Osteocyte (in vitro differentiated cells): ENCODE measurements at regions not wholly inside any gene's neighbourhood (a gene's known extent, or its start where the extent isn't known, plus 50 kb on each side); places are given as distances from the start of the nearest gene placed in this dataset.

Experiments used
- DNase-seq: peaks from one replicate; pipeline ENCODE4 v3.0.0; 2021; ENCODE audit warnings: mixed read lengths; ENCODE audit not compliant: unreplicated experiment; ENCODE audit errors: extremely low spot score
- H3K27ac Mint-ChIP-seq: one replicate; pipeline ENCODE4 v1.8.0; 2021; ENCODE audit warnings: mild to moderate bottlenecking, mixed read lengths; ENCODE audit not compliant: unreplicated experiment
- H3K27me3 Mint-ChIP-seq: one replicate; pipeline ENCODE4 v1.8.0; 2021; ENCODE audit warnings: mixed read lengths; ENCODE audit not compliant: unreplicated experiment
- H3K36me3 Mint-ChIP-seq: one replicate; pipeline ENCODE4 v1.8.0; 2021; ENCODE audit warnings: mixed read lengths; ENCODE audit not compliant: unreplicated experiment
- H3K4me1 Mint-ChIP-seq: one replicate; pipeline ENCODE4 v1.8.0; 2021; ENCODE audit warnings: mixed read lengths; ENCODE audit not compliant: unreplicated experiment
- H3K4me3 Mint-ChIP-seq: one replicate; pipeline ENCODE4 v1.8.0; 2021; ENCODE audit warnings: mild to moderate bottlenecking, moderate library complexity, mixed read lengths; ENCODE audit not compliant: unreplicated experiment
- H3K9me3 Mint-ChIP-seq: one replicate; pipeline ENCODE4 v1.8.0; 2021; ENCODE audit warnings: mixed read lengths; ENCODE audit not compliant: unreplicated experiment
- TF ChIP-seq, protein P1 (sequence below): fragments of 200-600 bp; sonication (generic); IDR thresholded peaks from 2 replicates; pipeline ENCODE4 v1.5.0; 2021; ENCODE audit warnings: antibody characterized with exemption, mild to moderate bottlenecking, moderate library complexity

DNA sequence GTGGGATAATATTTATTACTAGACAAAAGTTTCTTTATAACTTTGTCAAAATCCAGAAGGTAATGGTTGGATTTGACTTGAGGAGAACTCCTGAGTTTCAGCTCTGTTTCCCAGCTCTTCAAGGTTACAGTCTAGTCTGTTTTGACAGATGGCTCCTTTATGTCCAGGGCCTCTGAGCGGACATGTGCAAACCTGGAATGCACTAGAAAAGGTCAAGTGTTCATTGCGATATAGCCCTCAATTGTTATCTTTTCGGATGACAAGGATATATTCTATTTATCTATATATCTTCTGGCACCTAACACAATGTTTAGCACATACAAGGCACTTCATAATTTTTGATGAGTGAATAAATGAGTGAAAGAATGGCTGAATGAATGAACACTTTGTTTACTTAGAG lies 513.2 kb upstream of the GOLIM4 start:
- no peak overlapping the region for H3K27ac Mint-ChIP-seq
- TF ChIP-seq, protein P1, sequence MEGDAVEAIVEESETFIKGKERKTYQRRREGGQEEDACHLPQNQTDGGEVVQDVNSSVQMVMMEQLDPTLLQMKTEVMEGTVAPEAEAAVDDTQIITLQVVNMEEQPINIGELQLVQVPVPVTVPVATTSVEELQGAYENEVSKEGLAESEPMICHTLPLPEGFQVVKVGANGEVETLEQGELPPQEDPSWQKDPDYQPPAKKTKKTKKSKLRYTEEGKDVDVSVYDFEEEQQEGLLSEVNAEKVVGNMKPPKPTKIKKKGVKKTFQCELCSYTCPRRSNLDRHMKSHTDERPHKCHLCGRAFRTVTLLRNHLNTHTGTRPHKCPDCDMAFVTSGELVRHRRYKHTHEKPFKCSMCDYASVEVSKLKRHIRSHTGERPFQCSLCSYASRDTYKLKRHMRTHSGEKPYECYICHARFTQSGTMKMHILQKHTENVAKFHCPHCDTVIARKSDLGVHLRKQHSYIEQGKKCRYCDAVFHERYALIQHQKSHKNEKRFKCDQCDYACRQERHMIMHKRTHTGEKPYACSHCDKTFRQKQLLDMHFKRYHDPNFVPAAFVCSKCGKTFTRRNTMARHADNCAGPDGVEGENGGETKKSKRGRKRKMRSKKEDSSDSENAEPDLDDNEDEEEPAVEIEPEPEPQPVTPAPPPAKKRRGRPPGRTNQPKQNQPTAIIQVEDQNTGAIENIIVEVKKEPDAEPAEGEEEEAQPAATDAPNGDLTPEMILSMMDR = no peak
- H3K4me1 Mint-ChIP-seq = peaks cover 19% of the 10 kb centered on the region
- no peak for DNase-seq
- no peaks in the 10 kb centered on the region for H3K36me3 Mint-ChIP-seq
- H3K27me3 Mint-ChIP-seq = no peaks in the 10 kb centered on the region
- H3K9me3 Mint-ChIP-seq = no peaks in the 10 kb centered on the region
- H3K4me3 Mint-ChIP-seq = no peak overlapping the region

DNA sequence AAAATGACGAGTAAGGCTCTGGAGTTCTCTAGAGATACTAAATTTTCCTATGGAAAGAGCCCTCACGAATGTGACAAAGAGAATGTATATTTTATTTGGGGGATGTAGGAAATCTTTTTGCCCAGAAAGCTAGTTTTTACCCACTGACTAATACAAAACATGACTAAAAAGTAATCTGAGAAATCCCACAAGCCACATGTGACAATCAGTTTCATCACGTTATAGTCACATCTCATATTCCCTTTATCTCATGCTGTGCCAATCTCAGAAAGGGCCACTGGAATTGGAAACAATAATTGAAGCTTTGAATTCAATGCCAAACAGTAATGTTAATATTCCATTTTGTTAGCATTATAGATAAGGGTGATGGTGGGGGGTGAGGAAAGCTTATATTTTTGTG lies 509.0 kb upstream of the GOLIM4 start:
- Mint-ChIP-seq H3K4me1 (peaks cover 19% of the 10 kb centered on the region), H3K27ac (peak overlapping the region; percentile 8), H3K9me3 (no peaks in the 10 kb centered on the region), H3K4me3 (no peak overlapping the region), H3K27me3 (no peaks in the 10 kb centered on the region), H3K36me3 (no peaks in the 10 kb centered on the region)
- no peak for DNase-seq
- TF ChIP-seq, protein P1 = no peak

DNA sequence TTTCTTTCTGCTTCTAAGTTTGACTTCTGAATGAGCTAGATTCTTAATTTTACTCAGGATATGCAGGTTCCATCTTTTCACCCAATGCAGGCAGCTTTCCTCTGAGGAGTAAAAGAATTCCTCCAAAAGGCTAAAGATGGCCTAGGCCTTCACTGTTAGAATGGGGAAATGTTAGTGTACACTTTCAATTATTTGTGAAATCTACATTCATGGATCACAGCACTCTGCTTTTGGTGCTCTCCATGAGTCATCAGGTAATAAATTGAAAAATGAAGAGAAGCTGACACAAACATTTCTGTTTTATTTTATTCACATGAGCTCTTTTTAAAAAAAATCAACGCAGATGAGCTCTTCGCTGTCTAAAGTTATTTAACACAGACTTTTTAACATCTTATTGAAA lies 502.5 kb upstream of the GOLIM4 start:
- no peak overlapping the region for H3K4me3 Mint-ChIP-seq
- no peaks in the 10 kb centered on the region for H3K9me3 Mint-ChIP-seq
- TF ChIP-seq, protein P1 = no peak
- DNase-seq = no peak
- H3K27ac Mint-ChIP-seq = no peak overlapping the region
- H3K36me3 Mint-ChIP-seq = no peaks in the 10 kb centered on the region
- no peaks in the 10 kb centered on the region for H3K27me3 Mint-ChIP-seq
- peaks cover 12% of the 10 kb centered on the region for H3K4me1 Mint-ChIP-seq

DNA sequence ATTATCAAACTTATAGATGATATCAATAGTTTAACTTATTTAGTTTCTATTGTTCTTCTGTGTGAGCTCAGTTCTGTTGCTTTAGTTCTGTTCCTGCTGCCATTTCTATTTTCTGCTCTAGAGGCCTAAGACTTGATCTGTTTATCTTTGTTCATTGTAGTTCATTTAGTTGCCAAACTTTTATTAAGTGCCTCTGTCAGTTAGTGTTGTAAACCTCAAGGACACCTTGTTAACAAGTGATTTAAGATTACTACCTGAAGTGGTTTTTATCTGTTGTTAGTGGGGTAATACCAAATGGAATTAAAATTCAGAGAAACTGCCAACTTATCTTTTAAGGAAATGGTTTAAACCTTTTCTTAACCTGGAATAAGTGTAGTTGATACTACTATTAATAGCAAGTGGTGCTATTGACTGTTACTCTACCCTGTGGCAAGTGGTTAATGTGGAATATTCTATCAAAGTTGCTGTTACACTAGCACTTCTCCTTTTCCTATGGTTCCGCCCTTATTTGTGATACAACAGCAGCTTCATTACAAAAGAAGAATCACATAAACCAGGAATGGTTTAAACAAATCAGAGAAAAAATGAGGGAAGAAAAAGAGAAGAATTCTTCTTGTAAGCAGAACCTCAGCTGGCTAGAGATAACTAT lies 500.6 kb upstream of the GOLIM4 start:
- H3K9me3 Mint-ChIP-seq = no peaks in the 10 kb centered on the region
- peaks cover 19% of the 10 kb centered on the region for H3K4me1 Mint-ChIP-seq
- no peaks in the 10 kb centered on the region for H3K36me3 Mint-ChIP-seq
- no peak overlapping the region for H3K4me3 Mint-ChIP-seq
- H3K27me3 Mint-ChIP-seq = no peaks in the 10 kb centered on the region
- TF ChIP-seq, protein P1 = no peak
- no peak overlapping the region for H3K27ac Mint-ChIP-seq
- DNase-seq = no peak

DNA sequence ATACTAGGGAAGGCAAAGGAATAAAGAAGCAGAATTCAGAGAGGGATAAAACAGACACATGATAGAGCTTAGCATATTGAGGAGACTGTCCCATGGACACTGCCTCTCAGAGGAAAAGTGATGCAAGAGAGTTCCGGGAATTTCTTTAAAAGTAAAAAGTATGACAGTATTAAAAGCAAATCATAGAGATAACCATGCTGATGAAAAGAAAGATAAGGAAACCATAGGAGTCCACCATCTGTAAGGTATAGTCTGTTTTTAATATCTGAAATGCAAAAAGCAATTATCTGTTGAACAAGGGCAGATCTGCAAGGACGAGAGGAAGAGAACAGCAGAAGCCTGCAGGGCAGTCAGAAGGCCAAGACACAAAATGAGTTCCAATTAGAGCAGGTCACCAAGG lies 495.9 kb upstream of the GOLIM4 start:
- H3K27me3 Mint-ChIP-seq = no peaks in the 10 kb centered on the region
- no peaks in the 10 kb centered on the region for H3K36me3 Mint-ChIP-seq
- TF ChIP-seq, protein P1 = no peak
- H3K27ac Mint-ChIP-seq = no peak overlapping the region
- H3K4me3 Mint-ChIP-seq = no peak overlapping the region
- peaks cover 12% of the 10 kb centered on the region for H3K9me3 Mint-ChIP-seq
- peaks cover 21% of the 10 kb centered on the region for H3K4me1 Mint-ChIP-seq
- no peak for DNase-seq
